ENCODE measurements at regions not wholly inside any gene's neighbourhood (a gene's known extent, or its start where the extent isn't known, plus 50 kb on each side); places are given as distances from the start of the nearest gene placed in this dataset.

DNA sequence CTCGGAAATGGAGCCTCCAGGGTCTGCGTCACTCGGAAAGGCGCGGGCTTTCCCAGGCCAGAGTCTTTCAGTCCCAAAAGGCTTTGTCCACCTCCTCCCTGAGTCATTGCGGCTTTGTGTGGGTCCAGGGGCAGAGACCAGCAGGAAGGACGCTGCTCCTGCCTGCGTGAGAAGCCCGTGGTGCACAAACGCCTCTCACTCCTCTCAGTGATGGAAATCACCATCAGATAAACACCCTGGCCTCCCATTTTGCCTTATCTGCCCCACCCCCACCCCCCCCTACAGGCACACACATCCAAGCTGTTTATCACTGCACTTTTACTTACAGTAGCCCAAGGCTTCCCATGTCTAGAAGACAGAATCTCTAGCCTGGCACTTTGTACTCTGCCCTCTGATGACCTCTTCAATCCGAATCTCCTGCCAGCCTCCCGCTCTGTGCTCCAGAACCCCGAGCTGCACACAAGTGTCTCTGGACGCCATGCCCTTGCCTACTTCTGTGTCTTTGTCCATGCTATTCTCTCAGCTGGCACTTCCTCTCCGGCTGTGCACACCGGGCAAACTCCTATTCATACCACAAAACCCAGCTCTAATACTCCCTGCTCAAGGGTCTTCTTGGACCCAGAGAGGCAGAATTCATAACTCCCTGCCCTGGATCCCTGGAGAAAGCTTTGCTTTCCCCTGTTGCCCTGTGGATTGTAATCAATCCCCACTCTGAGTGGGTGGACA is 954.6 kb downstream of the TBC1D22A start:
- Histone ChIP-seq H3K9me3 (no peaks in the 10 kb centered on the region), H3K4me3 (no peak overlapping the region), H3K27me3 (ENCODE audit: low read depth) (0 out of 2 replicates have a peak, but pooled peaks cover 1% of the 10 kb centered on the region), H3K4me1 (no peaks in the 10 kb centered on the region), H3K36me3 (replicated peaks) (no peaks in the 10 kb centered on the region)
- no peak for DNase-seq (ENCODE audit: low spot score in 2 of 2)
- in situ Hi-C loops (cut with MboI; ENCODE audit: low sequenced_read_pairs) = no loop called here

DNA sequence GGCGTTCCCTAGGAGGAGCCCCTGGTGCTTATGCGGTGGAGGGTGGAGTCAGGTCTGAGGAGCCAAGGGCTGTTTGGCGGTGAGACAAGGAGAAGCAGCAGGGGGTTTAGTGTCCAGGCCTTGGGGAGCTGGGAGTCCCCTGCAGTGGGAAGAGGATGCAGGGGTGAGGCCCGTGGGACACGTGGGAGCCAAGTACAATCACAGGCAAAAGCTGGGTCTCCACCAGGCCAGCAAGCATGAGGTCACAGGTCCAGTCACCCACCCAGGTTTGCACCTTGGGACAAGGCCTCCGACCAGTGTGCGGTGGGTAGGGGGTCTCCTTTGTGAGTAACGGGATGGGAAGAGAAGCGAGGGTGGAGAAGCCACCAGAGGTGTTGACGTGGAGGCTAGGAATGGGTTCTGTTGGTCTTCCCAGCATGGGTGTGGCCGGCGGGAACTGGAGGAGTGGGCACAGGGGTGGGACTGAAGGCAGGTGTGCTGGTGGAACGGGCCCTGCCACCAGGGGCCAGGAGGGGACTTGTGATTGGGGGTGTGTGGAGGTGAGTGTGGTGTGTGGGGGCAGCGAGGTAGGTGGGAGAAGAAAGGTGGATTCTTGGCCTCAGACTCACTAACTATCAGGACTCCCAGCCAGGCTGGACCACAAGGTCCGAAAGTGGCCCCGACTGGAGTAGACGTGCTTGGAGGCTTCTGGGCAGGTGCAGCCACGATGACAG is 953.6 kb downstream of the TBC1D22A start:
- Histone ChIP-seq H3K27me3 (ENCODE audit: low read depth) (no peaks in the 10 kb centered on the region), H3K9me3 (no peaks in the 10 kb centered on the region), H3K4me3 (no peak overlapping the region), H3K36me3 (replicated peaks) (no peaks in the 10 kb centered on the region), H3K4me1 (no peaks in the 10 kb centered on the region)
- DNase-seq (ENCODE audit: low spot score in 2 of 2) = no peak
- in situ Hi-C loops (cut with MboI; ENCODE audit: low sequenced_read_pairs) = no loop called here

DNA sequence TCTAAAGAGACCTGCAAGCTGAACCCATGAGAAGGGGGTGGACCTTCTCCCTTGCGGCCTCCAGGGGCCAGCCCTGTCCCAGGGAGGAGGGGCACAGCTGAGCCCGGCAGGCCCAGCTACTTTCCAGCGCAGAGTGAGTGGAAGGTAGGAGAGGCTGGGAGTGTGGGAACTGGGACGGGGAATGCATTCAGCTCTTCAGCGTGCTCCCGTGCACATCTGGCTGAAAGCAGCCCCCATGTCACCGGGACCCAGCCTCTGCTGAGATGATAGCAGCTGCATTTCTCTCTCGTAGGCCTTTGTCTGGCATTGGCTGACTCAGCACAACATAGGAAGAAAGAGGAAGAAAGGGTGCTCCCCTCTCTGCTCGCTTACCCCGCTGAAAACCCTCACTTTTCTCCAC is 951.5 kb downstream of the TBC1D22A start:
- H3K4me3 ChIP-seq = no peak overlapping the region
- no peaks in the 10 kb centered on the region for H3K27me3 ChIP-seq (ENCODE audit: low read depth)
- H3K4me1 ChIP-seq = no peaks in the 10 kb centered on the region
- no peaks in the 10 kb centered on the region for H3K36me3 ChIP-seq (replicated peaks)
- H3K9me3 ChIP-seq = no peaks in the 10 kb centered on the region
- DNase-seq (ENCODE audit: low spot score in 2 of 2) = no peak
- in situ Hi-C loops (cut with MboI; ENCODE audit: low sequenced_read_pairs) = no loop called here

DNA sequence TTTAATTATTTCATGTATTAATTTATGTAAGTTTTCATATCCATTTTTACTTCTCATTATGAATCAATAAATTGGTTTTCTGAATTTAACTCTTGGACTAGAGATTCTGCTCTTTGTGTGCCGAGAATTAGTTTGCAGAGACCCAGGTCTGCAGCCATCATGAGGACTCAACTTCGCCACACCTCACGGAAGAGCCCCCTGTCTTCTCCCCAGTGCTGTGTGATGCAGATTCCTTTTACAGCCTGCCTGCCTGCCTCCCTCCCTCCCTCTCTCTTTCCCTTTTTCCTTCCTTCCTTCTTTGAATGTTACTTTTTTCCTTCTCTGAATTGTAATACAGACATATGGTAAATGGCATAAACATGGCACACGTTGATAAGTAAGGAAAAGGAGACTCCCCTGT is 947.7 kb downstream of the TBC1D22A start:
- no peaks in the 10 kb centered on the region for H3K9me3 ChIP-seq

DNA sequence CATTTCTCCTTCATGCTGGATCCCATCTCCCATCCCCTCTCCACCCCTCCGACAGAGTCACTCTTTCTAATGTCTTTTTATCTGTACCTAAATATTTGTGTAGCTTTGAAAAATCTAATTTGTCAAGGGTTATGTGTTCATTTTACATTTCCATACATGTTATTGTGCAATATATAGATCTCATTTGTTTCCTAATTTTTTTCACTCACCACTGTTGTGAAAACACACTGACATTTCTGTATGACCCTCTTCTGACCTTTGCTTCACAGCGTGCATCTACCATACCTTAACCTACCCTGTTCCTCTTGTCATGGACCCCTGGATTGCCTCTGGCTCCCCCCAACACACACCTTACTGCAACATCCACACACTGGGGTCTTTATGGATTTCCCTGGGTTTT is 942.9 kb downstream of the TBC1D22A start:
- in situ Hi-C loops (cut with MboI; ENCODE audit: low sequenced_read_pairs) = no loop called here
- H3K36me3 ChIP-seq (replicated peaks) = no peaks in the 10 kb centered on the region
- no peak for DNase-seq (ENCODE audit: low spot score in 2 of 2)
- H3K27me3 ChIP-seq (ENCODE audit: low read depth) = no peaks in the 10 kb centered on the region
- H3K4me1 ChIP-seq = no peaks in the 10 kb centered on the region
- no peaks in the 10 kb centered on the region for H3K9me3 ChIP-seq
- no peak overlapping the region for H3K4me3 ChIP-seq

More for the DNA sequence above, 947.7 kb downstream of the TBC1D22A start:
- Histone ChIP-seq H3K4me3 (no peak overlapping the region), H3K27me3 (ENCODE audit: low read depth) (no peaks in the 10 kb centered on the region), H3K4me1 (no peaks in the 10 kb centered on the region), H3K36me3 (replicated peaks) (no peaks in the 10 kb centered on the region)
- in situ Hi-C loops (cut with MboI; ENCODE audit: low sequenced_read_pairs) = no loop called here
- DNase-seq (ENCODE audit: low spot score in 2 of 2) = no peak

DNA sequence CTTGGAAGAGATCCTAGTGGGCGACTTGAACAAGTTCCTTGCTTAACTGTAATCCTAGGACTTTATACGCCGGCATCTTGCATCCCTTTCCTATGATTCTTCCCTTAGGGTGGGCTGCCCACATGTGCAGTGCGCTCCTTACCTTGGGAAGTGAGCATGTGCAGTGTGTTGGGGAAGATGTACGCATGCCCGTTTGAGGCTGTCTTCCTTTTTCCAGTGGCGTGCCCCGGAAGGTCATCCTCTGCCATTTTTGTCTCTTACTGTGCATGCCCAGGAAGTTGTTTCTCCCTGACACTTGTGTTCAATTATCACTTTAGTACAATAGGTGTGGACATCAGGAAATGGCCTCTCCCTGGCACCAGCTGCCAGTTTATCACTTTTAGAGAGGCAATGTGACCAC is 936.5 kb downstream of the TBC1D22A start:
- no peaks in the 10 kb centered on the region for H3K9me3 ChIP-seq
- in situ Hi-C loops (cut with MboI; ENCODE audit: low sequenced_read_pairs) = no loop called here
- no peaks in the 10 kb centered on the region for H3K27me3 ChIP-seq (ENCODE audit: low read depth)
- no peak for DNase-seq (ENCODE audit: low spot score in 2 of 2)
- H3K4me1 ChIP-seq = no peaks in the 10 kb centered on the region
- no peak overlapping the region for H3K4me3 ChIP-seq
- no peaks in the 10 kb centered on the region for H3K36me3 ChIP-seq (replicated peaks)

DNA sequence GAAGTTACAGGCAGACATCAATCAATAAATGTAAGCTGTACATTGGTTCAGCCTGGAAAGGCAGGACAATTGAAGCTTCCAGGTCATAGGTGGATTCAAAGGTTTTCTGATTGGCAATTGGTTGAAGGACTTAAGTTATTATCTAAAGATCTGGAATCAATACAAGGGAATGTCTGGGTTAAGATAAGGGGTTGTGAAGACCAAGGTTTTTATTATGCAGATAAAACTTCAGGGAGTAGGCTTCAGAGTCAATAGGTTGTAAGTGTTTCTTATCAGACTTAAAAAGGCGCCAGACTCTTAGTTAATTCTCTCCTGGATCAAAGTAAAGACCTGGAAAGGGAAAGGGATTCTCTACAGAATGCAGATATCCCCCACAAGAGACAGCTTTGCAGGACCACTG is 935.4 kb downstream of the TBC1D22A start:
- Histone ChIP-seq H3K36me3 (replicated peaks) (no peaks in the 10 kb centered on the region), H3K4me3 (no peak overlapping the region), H3K27me3 (ENCODE audit: low read depth) (no peaks in the 10 kb centered on the region), H3K4me1 (no peaks in the 10 kb centered on the region), H3K9me3 (no peaks in the 10 kb centered on the region)
- in situ Hi-C loops (cut with MboI; ENCODE audit: low sequenced_read_pairs) = no loop called here
- no peak for DNase-seq (ENCODE audit: low spot score in 2 of 2)

DNA sequence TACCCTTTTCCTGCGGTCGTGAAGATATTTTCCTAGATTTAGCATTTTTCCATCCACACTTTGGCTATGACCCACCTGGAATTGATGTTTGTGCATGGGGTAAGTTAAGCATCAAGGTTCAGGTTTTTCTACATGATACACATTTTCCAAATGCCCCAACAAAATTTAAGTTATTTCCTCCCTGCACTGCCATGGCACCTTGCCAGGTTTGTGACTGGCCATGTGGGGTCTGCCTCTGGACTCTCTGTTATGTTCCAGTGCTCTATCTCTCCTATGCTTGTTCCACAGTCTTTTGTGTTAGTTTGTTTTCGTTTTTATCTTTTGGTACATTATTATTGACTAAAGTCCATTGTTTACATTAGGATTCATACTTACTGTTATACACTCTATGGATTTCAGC is 934.3 kb downstream of the TBC1D22A start:
- Histone ChIP-seq H3K4me3 (no peak overlapping the region), H3K27me3 (ENCODE audit: low read depth) (no peaks in the 10 kb centered on the region), H3K4me1 (no peaks in the 10 kb centered on the region), H3K9me3 (no peaks in the 10 kb centered on the region), H3K36me3 (replicated peaks) (no peaks in the 10 kb centered on the region)
- in situ Hi-C loops (cut with MboI; ENCODE audit: low sequenced_read_pairs) = no loop called here
- no peak for DNase-seq (ENCODE audit: low spot score in 2 of 2)

DNA sequence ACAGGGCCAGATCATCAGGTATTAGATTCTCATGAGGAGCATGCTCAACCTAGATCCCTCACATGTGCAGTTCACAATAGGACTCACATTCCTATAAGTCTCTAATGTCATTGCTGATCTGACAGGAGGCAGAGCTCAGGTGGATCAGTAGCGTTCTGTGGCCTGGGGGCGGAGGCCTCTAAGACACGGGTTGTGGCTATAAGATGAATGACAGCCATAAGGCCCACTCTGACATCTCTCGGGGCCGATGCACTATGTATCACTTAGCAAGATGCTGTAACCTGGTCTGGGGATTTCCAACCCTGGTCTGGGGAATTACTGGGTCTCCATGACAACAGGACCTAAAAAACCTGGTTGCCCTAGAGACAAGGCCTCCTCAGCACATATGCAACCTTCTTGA is 932.7 kb downstream of the TBC1D22A start:
- Histone ChIP-seq H3K9me3 (no peaks in the 10 kb centered on the region), H3K36me3 (replicated peaks) (no peaks in the 10 kb centered on the region), H3K4me3 (no peak overlapping the region), H3K4me1 (no peaks in the 10 kb centered on the region), H3K27me3 (ENCODE audit: low read depth) (no peaks in the 10 kb centered on the region)
- DNase-seq (ENCODE audit: low spot score in 2 of 2) = no peak
- in situ Hi-C loops (cut with MboI; ENCODE audit: low sequenced_read_pairs) = no loop called here

DNA sequence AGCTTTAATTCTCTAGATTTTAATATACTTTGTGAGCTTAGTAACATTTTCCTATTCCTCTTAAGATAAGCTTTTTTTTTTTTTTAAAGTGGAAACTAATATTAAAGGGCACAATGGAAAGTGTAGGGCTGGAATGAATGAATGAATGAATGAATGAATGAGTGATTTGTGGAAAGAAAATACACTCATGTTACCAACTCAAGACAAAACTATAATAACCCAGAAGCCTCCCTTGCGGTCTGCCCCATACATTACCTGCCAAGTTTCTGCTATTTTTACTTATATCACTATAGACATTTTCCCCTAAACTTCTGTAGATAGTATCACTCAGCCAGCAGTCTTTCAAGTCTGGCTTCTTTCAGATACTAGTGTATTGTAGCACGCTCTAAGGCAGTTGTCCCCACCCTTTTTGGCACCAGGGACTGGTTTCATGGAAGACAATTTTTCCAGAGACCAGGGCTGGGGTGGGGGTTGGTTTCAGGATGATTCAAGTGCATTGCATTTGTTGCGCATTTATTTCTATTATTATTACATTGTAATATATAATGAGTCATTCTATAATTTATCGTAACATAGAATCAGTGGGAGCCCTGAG is 932.2 kb downstream of the TBC1D22A start:
- Histone ChIP-seq H3K36me3 (replicated peaks) (no peaks in the 10 kb centered on the region), H3K9me3 (no peaks in the 10 kb centered on the region), H3K27me3 (ENCODE audit: low read depth) (no peaks in the 10 kb centered on the region), H3K4me1 (no peaks in the 10 kb centered on the region), H3K4me3 (no peak overlapping the region)
- DNase-seq (ENCODE audit: low spot score in 2 of 2) = no peak
- in situ Hi-C loops (cut with MboI; ENCODE audit: low sequenced_read_pairs) = no loop called here

DNA sequence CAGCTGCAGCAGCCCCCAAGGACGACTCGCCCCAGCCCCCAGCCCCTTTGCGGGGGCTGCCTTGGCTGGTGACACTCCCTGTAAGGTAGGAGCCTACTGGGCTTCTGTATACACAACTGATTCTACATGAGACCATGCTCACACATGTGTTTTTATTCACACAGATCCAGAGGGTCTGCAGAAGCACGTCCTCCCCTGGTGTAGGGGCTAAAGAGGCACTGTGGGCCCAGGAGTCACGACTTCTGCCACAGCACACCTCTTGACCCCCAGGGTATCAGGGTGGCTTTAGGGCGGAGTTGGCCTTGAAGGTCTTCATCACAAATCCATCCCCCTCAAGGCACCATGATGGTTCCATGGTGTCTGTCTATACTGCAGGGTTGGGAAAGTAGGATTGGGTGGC is 931.2 kb downstream of the TBC1D22A start:
- H3K4me1 ChIP-seq = no peaks in the 10 kb centered on the region
- in situ Hi-C loops (cut with MboI; ENCODE audit: low sequenced_read_pairs) = no loop called here

DNA sequence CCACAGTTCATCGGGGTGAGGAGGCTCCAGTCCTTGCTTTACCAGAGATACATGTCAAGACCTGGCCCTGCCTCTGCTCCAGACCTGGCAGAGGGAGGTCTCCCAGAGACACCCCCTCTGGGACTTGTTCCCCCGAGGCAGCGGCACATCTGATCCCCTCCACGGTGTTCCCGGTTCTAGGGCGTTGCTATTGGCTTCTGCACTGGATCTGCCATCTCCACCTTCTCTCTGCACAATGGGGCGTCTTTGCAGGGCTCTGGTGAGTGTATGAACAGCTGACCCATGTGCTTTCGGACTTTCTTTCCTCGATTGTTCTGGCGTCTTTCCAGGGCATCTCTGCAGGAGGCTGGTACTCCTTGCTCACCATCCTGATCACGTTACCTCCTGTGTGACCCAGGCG is 930.4 kb downstream of the TBC1D22A start:
- in situ Hi-C loops (cut with MboI; ENCODE audit: low sequenced_read_pairs) = no loop called here
- Histone ChIP-seq H3K4me1 (no peaks in the 10 kb centered on the region), H3K36me3 (replicated peaks) (no peaks in the 10 kb centered on the region), H3K9me3 (no peaks in the 10 kb centered on the region), H3K27me3 (ENCODE audit: low read depth) (no peaks in the 10 kb centered on the region), H3K4me3 (no peak overlapping the region)
- DNase-seq (ENCODE audit: low spot score in 2 of 2) = no peak

More for the DNA sequence above, 931.2 kb downstream of the TBC1D22A start:
- H3K27me3 ChIP-seq (ENCODE audit: low read depth) = no peaks in the 10 kb centered on the region
- no peaks in the 10 kb centered on the region for H3K9me3 ChIP-seq
- no peak for DNase-seq (ENCODE audit: low spot score in 2 of 2)
- H3K36me3 ChIP-seq (replicated peaks) = no peaks in the 10 kb centered on the region
- H3K4me3 ChIP-seq = no peak overlapping the region

DNA sequence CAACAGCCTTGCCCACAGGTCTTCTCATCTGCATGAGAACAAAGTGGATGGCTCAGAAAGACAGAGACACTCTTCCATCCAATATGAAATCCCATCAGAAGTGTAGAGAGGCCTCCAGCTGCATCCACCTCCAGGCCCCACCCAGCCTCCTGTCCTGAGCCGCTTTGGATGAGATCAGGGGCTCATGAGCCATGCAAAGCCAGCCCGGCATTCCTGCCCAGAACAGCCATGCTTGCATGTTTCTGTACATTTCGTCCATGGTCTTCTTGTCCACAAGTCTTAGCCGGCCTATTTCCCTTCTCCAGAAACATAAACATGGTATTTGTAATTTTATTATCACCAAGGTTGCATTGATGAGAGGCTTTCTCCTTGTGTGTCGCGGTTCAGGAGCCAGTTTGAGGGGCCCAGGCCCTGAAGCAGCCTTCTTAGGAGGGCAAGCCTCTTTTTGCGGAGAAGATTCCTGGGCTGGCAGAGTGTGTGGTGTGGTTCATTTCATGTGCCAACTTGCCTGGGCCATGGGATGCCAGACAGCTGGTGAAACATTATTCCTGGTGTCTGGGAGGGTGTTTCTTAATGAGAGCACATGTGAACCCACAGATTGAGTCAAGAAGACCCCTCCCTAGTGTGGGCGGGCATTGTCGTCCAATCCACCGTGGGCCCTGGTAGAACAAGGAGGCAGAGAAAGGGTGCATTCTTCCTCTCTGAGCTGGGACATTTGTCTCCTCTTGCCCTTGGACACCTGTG is 928.9 kb downstream of the TBC1D22A start:
- H3K27me3 ChIP-seq (ENCODE audit: low read depth) = no peaks in the 10 kb centered on the region
- DNase-seq (ENCODE audit: low spot score in 2 of 2) = no peak
- H3K4me1 ChIP-seq = no peaks in the 10 kb centered on the region
- H3K9me3 ChIP-seq = no peaks in the 10 kb centered on the region
- in situ Hi-C loops (cut with MboI; ENCODE audit: low sequenced_read_pairs) = no loop called here
- no peaks in the 10 kb centered on the region for H3K36me3 ChIP-seq (replicated peaks)
- H3K4me3 ChIP-seq = no peak overlapping the region

DNA sequence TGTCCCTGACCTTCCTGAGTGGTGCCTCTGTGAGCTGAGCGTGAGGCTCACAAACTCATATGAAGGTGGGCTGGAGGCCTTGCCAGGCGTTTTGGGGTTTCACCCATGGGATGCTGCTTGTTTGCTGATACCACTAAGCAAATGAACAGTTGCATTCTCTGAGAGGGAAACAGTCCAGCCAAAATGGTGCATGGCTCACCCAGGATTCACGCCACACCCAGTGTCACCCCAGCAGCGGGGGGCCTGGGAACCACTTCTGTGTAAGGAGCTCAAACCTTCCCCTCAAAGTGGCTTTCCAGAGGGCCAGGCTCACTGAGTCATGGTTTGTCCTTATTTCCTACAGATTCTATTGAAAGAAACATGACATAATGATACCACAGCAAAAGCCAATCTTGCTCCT is 928.1 kb downstream of the TBC1D22A start:
- H3K4me1 ChIP-seq = no peaks in the 10 kb centered on the region
- H3K9me3 ChIP-seq = no peaks in the 10 kb centered on the region
- no peaks in the 10 kb centered on the region for H3K36me3 ChIP-seq (replicated peaks)
- H3K27me3 ChIP-seq (ENCODE audit: low read depth) = no peaks in the 10 kb centered on the region
- in situ Hi-C loops (cut with MboI; ENCODE audit: low sequenced_read_pairs) = no loop called here
- DNase-seq (ENCODE audit: low spot score in 2 of 2) = no peak
- H3K4me3 ChIP-seq = no peak overlapping the region
